Stimulated activated CD4-positive, alpha-beta T cell treated with anti-CD3 and anti-CD28 coated beads, Interleukin-4, amount 100 ng/mL, for 24 hours (primary cell): ENCODE measurements at regions not wholly inside any gene's neighbourhood (a gene's known extent, or its start where the extent isn't known, plus 50 kb on each side); places are given as distances from the start of the nearest gene placed in this dataset.
"Not testable (repeated sequence)": the region's sequence is repeated elsewhere in the genome, so short reads cannot be mapped to it uniquely, and the experiment has no call there.

Experiments
- DNase-seq: peaks from one replicate; pipeline ENCODE4 v3.0.0-alpha.2; 2020

DNA sequence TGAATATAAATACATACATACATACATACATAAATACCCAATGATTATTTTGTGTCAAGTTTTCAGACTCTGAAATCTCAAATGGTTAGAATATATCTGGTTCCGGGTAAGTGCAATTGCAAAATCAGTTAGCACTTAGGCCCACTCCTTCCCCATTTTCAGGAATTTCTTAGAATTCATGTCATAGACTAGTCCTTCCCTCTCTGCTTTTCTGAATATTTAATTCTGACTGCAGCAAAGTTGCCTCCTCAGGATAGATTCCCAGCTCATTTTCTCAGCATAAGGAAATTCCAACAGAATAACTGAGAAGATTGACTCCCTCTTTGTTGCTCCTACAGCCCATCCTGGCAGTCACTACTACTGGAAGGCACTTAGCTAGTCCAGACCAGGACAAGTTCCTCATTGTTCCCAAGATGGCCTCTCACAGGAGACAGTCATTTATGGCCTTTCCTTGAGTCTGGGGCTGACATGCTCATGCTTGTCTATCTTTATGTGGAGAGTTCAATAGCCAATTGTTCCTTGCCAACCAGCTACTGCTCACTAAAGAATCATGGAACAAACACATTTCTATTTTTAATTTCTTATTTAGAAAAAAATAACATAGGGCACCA is 142.9 kb upstream of the ITGB1 start:
- DNase-seq, result no peak

DNA sequence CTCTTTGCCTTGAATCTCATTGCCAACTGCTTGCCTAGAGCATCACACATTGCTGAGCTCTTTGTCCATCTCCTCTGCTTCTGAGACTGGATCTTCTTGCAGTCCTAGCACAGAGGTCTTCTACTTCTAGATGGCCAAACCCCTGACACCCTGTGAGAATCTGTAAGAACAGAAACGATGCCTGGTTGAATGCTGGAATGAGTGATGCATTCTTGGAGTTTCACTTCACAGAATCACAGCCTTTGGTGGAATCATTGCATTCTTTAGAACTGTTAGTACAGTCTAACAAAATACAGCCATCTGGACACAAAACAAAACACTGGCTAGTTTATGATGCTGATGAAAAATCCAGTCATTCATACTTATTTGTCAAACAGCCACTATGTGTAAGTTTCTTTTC is 141.7 kb upstream of the ITGB1 start:
- DNase-seq, result no peak

DNA sequence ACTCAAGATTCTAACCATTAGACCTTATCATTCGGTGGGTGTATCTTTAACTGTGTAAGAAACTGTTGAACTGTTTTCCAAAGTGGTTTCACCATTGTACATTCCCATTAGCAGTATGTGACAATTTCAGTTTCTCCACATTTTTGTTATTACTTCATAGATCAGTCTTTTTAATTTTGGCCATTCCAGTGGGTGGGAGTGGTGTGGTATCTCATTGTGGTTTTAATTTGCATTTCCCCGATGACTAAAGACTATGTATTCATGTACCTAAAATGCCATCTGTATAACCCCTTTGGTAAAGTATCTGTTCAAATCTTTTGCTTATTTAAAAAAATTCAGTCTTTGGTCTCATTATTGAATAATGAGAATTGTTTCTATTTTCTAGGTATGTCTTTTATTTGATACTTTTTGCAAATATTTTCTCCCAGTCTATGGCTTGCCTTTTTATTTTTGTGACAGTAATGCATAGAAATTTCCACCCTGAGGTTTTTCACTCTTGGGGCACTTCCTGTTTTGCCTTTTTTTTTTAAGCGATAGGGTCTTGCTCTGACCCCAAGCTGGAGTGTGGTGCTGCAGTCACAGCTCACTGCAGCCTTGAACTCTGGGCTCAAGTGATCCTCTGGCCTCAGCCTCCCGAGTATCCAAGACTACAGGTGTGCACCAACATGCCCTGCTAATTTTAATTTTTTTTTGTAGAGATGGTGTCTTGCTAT is 141.1 kb upstream of the ITGB1 start:
- no peak for DNase-seq

DNA sequence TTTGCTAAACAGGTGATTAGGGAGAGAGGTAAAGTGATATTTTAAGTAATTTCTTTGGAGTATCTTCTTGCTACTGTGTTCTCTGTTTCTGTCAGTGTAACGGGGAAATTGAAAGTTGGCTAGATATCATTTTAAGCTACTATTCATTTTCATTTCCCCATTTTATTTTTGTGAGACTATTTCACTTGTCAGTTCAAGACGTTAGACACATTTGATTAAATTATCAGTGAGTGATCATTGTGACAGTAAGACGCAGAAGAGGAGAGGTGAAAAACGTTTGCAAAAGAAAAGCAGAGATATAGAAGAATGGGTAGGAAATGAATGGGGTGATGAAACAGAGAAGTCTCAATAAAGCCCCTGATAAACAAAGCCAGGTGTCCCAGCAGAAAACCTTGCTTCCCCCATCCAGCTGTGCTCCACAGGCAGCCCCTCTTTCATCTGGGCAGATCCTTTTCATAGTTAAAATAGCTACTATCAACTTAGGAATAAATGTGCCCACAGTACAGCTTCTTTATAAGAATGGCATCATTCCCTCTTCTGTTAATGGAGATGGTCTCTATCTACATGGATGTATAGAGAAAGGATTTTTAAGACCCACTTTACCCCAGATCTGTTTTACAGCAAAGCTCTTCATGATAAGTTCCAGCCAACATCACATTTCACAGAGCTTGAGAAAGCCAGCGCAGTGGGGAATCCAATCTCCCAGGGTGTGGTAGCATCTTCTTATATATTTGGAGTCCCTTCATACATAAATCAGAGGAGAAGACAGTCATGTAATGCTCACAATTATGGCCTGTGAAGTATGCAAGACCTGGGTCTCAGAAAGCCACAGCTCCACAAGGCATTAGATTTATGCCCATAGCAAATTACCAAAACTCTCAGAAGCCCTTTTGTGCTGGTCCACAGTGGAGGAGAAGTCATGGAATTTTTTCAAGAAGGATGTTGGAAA is 138.1 kb upstream of the ITGB1 start:
- DNase-seq, result no peak

DNA sequence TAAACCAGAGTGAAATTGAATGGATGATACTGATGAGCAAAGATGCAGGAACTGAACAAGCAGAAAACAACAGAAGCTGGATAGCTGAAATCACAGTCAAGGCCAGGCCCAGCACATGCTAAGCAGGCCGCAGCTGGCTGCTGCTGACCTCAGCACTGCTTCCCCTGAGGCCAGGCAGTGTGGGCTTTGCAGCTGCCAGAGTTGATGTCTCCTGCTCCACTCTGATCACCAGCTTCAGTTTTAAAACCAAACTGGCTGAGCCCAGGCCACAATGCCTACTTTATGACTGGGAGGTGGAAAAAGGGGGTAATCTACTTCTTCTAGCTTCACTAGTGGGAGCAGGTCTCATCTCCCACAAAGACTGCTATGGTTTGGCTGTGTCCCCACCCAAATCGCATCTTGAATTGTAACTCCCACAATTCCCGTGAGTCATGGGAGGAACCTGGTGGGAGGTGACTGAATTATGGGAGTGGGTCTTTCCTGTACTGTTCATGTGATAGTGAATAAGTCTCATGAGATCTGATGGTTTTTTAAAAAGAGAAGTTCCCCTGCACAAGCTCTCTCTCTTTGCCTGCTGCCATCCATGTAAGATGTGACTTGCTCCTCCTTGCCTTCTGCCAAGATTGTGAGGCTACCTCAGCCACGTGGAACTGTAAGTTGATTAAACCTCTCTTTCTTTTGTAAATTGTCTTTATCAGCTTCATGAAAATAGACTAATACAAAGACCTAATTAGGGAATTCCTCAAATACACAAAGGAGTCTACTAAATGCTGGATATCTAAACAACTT is 136.4 kb upstream of the ITGB1 start:
- no peak for DNase-seq

DNA sequence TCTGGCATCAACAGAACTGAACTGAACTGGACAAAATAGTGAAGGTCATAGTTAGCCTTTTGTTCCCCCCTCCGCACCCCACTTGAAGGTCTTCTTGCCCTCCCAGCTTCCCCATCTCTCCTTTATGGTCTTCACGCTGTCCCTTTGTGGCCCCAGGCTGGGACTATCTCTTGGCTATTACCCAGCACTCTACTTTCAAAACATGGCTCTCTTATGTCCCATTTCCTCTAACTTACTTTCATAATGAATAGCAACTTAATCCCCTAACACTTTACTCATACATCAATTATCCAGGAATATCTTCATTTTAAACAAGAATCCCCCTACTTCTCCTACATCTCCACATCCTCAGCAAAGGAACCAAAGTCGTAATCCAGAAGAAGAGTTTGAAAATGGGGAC is 135.3 kb upstream of the ITGB1 start:
- DNase-seq, result no peak

DNA sequence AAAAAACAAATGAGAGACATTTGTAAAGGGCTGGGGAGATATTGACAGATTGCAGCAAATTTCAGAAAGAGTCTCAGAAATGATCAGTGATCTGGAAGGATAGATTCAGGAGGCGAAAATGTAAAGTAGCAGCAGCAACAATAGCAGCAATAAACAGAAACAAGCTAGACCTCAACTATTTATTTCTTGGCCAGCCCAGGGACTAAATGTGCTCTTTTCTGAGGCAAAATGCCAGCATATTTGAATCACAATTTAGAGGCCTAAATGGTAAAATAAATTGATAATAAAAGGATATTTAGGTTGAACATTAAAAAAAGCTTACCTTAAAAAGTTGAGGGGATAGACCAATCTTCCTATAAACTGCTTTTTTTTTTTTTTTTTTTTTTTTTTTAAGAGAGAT is 134.6 kb upstream of the ITGB1 start:
- no peak for DNase-seq

DNA sequence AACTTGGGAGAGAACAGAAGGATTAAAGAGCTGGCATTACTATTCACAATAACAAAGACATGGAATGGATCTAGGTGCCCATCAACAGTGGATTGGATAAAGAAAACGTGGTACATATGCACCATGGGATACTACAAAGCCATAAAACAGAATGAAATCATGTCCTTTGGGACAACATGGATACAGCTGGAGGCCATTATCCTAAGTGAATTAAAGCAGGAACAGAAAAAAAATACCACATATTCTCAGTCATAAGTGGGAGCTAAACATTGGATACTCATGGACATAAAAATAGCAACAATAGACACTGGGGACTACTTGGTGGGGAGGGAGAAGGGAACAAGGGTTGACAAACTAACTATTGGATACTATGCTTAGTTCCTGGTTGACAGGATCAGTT is 133.2 kb upstream of the ITGB1 start:
- no peak for DNase-seq

DNA sequence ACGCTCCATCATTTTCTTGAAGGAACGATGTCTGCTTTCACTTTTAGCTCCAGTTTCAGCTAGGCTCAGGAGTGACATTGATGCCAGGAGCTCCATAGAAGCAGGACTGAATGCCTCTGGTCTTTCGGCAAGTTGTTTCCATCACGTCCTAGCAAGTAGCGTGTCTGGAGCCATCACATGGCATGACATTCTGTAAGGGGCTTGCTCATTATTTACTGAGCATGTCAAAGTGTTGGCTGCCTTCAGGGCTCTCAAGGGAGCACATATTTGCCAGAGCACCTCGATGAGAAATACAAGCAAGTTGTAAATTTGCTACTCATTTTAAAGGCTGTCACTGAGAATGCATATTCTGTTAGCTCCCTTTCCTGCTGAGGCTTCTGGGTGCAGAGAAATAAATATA is 131.0 kb upstream of the ITGB1 start:
- no peak for DNase-seq

DNA sequence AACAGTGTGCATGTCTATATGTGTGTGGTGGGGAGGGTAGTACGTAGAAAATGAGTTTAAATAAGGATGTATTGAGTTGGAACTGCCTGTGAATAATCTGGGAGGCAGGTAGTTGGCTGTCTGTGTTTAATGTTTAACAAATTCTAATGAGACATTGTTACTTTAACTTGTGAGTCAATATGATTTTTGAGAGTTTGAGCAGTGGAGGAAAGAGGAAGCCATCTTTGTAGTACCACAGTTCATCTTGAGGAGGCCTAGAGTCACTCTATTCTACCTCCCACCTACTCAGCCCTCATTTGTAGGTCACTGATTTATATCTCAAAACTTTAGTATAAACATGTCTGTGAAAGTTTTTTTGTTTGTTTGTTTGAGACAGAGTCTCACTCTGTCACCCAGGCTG is 129.9 kb upstream of the ITGB1 start:
- no peak for DNase-seq

DNA sequence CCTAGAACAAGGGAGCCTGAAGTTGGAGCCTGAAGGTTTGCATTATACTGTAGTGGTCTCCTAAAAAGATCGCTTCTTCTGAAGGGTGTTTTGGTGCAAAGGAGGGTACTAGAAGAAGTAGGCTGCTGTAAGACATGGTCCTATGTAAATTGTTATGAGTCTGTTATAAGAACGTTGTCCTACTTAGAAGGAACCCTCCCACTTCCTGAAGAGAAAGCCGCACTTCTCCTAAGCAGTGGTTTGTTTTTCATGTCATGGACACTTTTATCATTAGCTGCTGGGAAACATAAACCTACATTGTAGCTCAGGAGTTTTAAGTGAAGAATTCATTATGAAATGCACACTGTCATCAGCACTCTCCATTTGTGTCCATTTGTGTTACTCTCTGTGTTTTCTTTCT is 129.1 kb upstream of the ITGB1 start:
- no peak for DNase-seq

DNA sequence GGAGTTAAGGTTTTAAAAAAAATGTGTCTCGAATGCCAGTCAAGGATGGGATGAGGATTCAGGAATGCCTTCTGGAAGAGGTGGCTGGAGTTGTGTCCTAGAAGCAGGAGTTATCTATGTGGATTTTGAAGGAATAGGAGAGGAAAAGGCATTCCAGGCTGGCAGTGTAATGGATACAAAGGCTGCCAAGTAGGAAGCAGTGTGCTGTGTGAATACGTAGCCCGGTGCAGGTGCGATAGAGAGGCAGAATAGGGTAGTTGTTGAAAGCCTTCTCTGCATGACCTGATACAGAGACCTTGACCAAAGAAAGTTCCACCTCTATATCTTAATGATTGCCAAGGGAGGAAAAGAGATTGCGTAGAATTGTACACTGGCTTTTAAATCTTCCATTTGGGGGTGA is 128.1 kb upstream of the ITGB1 start:
- DNase-seq, result no peak

DNA sequence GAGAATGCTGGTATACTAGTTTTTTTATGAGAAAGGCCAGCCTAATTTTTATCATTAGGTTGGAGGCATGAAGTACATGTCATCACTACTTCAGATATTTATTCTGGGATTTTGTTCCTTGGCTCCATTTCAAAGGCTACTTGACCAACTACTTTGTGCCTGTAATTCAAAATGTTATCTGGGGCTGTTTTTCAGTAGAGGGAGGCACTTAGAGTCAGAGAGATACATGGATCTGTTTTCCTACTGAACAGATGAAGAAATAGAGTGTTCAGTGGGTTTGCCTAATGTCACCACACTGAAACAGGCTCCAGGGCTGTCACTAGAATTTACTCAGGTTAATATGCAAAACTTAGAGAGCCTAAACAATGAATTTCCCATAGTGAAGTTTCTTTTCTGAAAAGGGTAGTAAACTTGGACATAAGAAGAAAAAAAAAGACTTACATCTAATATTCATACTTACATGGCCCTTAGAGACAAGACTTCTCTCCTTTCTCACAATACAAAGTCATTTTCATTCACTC is 127.3 kb upstream of the ITGB1 start:
- DNase-seq, result no peak

DNA sequence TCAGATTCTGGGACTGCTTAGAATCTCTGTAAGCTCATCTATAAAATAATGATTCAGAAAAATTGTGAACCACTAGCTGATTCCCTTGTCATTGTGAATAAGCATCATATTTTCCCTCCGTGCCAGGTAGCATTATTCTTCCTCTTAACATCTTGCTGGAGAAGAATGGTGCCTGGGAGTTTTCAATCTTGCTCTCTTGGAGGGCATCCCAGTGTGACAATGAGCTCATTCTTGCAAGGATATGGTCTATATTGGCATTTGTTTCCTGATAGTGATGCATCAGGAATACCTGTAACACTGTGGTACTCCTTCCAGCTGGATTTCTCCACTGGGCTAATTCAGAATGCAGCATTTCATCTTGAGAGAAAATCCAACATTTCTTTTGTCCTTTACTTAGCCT is 126.4 kb upstream of the ITGB1 start:
- DNase-seq, result no peak

DNA sequence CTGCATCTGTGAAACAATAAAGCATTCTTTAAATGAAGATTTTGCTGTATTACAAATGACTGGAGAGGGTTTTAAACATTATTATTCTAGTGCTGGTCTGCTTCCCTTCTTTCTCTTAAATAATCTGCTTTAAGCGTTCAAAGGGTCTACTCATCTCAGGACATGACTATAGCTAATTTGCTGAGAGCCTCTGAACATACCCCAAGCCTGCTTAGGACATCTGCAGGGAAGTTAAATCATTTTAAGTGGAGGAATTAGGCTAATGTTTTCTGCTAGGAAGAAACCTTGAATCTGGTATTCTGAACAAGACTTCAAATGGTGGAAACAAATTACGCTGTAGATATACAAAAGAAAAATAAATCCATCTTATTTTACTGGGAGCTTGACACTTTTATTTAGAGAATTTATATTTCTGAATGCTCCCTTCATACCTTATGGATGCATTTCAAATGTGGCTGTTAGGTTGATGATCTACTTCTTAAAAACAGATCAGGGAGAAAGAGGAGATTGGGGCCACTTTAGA is 124.4 kb upstream of the ITGB1 start:
- DNase-seq, result no peak

DNA sequence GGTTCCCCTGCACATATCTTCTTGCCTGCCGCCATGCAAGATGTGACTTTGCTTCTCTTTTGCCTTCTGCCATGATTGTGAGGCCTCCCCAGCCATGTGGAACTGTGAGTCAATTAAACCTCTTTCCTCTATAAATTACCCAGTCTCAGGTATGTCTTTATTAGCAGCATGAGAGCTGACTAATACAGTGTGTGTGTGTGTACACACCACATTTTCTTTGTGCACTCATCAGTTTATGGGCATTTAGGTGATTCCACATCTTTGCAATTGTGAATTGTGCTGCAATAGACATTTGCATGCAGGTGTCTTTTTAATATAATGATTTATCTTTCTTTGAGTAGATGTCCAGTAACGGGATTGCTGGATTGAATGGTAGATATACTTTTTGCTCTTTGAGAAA is 122.4 kb upstream of the ITGB1 start:
- DNase-seq, result not testable (repeated sequence)

DNA sequence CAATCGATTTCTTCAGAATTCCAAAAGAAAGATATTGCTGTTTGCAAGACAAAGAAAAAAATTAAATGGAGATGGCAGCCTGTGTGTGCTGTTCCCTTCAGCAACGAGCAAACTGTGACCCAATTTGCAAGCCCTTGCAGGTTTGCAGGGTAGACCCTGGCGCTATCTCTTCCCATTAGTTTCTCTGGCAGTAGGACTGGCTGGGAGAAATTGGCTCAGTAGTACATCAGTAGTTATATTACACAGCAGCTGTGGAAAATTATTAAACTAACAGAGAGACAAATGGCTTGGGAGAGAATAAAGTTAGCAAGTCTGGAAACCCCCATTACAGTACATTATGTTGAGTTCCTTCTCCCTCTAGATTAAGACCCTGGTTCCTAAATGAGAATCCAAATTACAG is 116.4 kb upstream of the ITGB1 start:
- no peak for DNase-seq

DNA sequence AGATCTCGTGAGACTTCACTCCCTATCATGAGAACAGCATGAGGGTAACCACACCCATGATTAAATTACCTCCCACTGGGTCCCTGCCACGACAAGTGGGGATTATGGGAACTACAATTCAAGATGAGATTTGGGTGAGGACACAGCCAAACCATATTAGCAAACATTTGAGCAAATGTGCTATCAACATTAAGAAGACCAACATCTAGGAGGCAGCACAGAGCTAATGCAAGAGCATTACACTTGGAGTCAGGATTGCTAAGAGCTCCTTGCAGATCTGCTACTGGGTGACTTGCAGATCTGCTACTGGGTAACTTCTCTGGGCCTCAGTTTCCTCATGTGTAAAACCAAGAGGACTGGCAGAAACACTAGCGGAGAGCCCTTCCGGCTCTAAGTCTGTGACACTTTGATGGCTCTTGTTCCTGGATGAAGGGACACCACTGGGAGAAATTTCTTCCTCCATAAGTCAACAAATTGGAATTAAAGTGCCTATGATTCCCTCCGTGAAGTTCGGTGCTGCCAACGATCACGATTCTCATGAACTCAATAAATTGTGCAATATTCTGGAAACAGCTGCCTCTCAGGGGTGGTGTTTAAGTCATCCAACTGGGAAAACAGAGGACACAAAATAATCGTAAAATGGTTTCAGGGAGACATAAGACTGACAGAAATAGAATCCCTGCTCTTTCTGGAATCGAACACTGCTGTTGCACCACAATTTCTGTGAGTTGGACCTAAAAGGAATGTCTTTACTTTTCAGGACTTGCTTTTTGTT is 115.8 kb upstream of the ITGB1 start:
- DNase-seq, result no peak

DNA sequence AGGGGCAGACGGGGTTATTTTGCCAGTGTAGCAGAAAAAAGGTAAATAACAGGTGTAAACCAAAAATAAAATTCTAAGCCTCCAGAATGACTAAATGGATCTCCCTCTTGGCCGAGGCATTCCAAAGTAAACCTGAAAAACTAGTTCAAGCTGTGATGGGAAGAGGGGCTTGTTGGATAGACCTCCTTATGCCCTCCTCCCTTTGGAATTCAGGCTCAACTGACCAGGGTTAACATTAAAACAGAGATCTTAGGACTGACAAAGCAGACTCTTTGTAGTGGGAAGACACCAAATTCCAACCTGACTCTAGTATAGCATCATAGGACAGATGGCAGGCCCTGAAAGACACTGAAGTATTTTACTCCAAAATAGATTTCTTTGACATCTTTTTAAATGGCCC is 113.8 kb upstream of the ITGB1 start:
- no peak for DNase-seq

DNA sequence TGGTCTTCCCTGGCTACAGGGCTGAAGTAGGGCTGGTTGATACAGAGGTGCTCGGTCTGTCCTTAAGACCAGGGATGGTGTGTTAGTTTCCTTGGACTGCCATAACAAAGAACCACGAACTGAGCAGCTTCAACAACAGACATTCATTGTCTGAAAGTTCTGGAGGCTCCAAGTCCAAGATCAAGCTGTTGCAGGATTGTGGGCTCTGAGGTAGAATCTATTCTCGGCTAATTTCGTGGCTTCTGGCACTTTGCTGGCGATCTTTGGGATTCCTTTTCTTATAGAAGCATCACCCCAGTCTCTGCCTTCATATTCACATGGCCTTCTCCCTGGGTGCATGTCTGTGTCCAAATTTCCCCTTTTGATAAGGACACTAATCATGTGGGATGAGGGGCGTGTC is 112.1 kb upstream of the ITGB1 start:
- DNase-seq, result no peak

DNA sequence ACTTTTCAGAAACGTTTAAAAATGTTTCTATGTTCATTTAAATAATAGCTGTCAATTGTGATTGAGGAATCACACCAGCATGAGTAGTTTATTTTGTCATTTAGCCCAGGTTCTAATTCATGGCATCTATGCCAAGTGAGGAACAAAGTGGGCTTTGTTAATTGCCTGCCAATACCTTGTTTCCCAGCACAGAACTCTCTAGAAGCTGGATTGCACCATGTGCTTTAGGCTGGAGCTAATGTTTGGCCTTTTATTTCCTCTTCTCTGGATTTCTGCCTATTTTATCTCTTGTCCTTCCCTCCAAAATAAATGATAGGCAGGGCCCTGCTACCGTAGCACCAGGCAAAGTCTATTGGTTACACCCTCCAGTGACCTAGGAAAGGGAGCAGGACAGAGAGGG is 109.9 kb upstream of the ITGB1 start:
- DNase-seq, result no peak

DNA sequence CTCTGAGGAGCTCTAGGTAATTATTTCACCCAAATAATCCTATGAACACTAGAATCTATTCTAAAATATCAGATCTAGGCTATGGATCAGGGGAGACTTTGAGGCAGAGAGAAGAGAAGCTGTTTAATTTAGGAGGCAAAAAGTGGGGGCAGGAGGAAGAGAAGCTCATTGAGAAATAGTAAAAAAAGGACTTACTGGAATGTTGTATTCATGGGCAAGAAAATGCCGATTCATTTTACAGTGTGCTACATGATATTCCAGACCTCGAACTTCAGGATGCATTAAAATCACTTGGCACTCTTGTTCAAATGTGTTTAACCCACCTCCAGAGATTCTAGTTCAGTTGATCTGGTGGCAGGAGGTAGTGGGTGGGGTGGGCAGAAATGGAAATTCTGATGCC is 109.5 kb upstream of the ITGB1 start:
- DNase-seq, result no peak
